Progenitor cell of endocrine pancreas (in vitro differentiated cells): ENCODE measurements at regions not wholly inside any gene's neighbourhood (a gene's known extent, or its start where the extent isn't known, plus 50 kb on each side); places are given as distances from the start of the nearest gene placed in this dataset.

Experiments used
- DNase-seq: peaks from one replicate; pipeline ENCODE4 v3.0.0; 2021; ENCODE audit warnings: low spot score; ENCODE audit not compliant: unreplicated experiment
- H3K27ac Mint-ChIP-seq: 2 replicates; pipeline ENCODE4 v1.8.0; 2021; ENCODE audit warnings: mild to moderate bottlenecking, moderate library complexity, mixed read lengths
- H3K27me3 Mint-ChIP-seq: 2 replicates; pipeline ENCODE4 v1.8.0; 2021; ENCODE audit warnings: mixed read lengths
- H3K36me3 Mint-ChIP-seq: 2 replicates; pipeline ENCODE4 v1.8.0; 2022; ENCODE audit warnings: mixed read lengths; ENCODE audit not compliant: insufficient read depth
- H3K4me1 Mint-ChIP-seq: 2 replicates; pipeline ENCODE4 v1.8.0; 2021; ENCODE audit warnings: low read depth, mixed read lengths
- H3K4me3 Mint-ChIP-seq: 2 replicates; pipeline ENCODE4 v1.8.0; 2021; ENCODE audit warnings: low read depth, mild to moderate bottlenecking, moderate library complexity, mixed read lengths
- H3K9me3 Mint-ChIP-seq: 2 replicates; pipeline ENCODE4 v1.8.0; 2021; ENCODE audit warnings: low read depth, mixed read lengths
- CTCF ChIP-seq: fragments of 200-600 bp; sonication (generic); IDR thresholded peaks from one replicate; pipeline ENCODE4 v1.5.0; 2021; ENCODE audit warnings: antibody characterized with exemption, mild to moderate bottlenecking; ENCODE audit not compliant: unreplicated experiment

GRCh38 chrX:138378876-138379275 lies 332.6 kb downstream of the FGF13 start:
- no peak for TF ChIP-seq CTCF
- no peak for DNase-seq
- H3K4me3 Mint-ChIP-seq, result no peak overlapping the region

GRCh38 chrX:138408101-138408500 lies 303.4 kb downstream of the FGF13 start:
- no peak for TF ChIP-seq CTCF
- no peak for DNase-seq
- Mint-ChIP-seq H3K27me3 (no peaks in the 10 kb centered on the region), H3K4me3 (no peak overlapping the region), H3K4me1 (no peaks in the 10 kb centered on the region), H3K36me3 (no peaks in the 10 kb centered on the region), H3K9me3 (peaks cover 10% of the 10 kb centered on the region), H3K27ac (no peak overlapping the region)

More at GRCh38 chrX:138378876-138379275, 332.6 kb downstream of the FGF13 start:
- Mint-ChIP-seq H3K9me3 (peaks cover 33% of the 10 kb centered on the region), H3K4me1 (no peaks in the 10 kb centered on the region), H3K27me3 (no peaks in the 10 kb centered on the region), H3K36me3 (no peaks in the 10 kb centered on the region), H3K27ac (no peak overlapping the region)

DNA sequence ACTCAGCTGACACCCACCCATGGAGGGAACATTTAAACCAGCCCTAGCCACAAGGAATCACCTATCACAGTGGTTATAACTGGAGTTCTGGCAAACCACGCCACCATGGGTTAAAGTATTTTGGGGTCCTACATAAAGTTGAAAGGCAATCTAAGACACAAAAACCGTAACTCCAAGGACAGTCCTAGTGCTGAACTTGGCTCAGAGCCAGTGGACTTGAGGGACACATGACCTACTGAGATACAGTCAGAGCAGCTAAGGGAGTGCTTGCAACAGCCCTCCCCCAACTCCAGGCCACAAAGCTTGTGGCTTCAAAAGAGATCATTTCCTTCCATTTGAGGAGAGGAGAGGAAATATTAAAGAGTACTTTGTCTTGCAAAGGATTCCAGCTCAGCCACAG lies 300.5 kb downstream of the FGF13 start:
- Mint-ChIP-seq H3K4me3 (no peak overlapping the region), H3K27ac (no peak overlapping the region), H3K36me3 (no peaks in the 10 kb centered on the region), H3K9me3 (peaks cover 12% of the 10 kb centered on the region), H3K4me1 (no peaks in the 10 kb centered on the region), H3K27me3 (no peaks in the 10 kb centered on the region)
- DNase-seq, result no peak
- TF ChIP-seq CTCF, result no peak
